Muscle layer of duodenum (tissue), 2 donors: ENCODE measurements at regions not wholly inside any gene's neighbourhood (a gene's known extent, or its start where the extent isn't known, plus 50 kb on each side); places are given as distances from the start of the nearest gene placed in this dataset.
A peak's percentile ranks its signal among the peaks of the same experiment; 100 is the strongest.

Experiments used
- H3K27ac ChIP-seq: one replicate; pipeline ENCODE4 v1.7.0; 2013; ENCODE audit warnings: mild to moderate bottlenecking, low read length
- H3K27me3 ChIP-seq: one replicate; pipeline ENCODE4 v1.7.0; 2013; ENCODE audit warnings: low read depth, mild to moderate bottlenecking, control low read depth, low read length
- H3K36me3 ChIP-seq, 2 donors: one replicate each; pipeline ENCODE4 v1.7.0; 2013; ENCODE audit warnings: low read length in 2 of 2, control low read depth in 1 of 2, mild to moderate bottlenecking in 1 of 2; ENCODE audit not compliant: insufficient read depth in 2 of 2, control insufficient read depth in 1 of 2
- H3K4me1 ChIP-seq, 2 donors: one replicate each; pipeline ENCODE4 v1.7.0; 2013; ENCODE audit warnings: low read length in 2 of 2, mild to moderate bottlenecking in 2 of 2, control low read depth in 1 of 2, moderate library complexity in 1 of 2; ENCODE audit not compliant: insufficient read depth in 2 of 2, control insufficient read depth in 1 of 2
- H3K4me3 ChIP-seq, 2 donors: one replicate each; pipeline ENCODE4 v1.7.0; 2013; ENCODE audit warnings: low read length in 2 of 2, low read depth in 1 of 2, mild to moderate bottlenecking in 1 of 2
- H3K9me3 ChIP-seq, 2 donors: one replicate each; pipeline ENCODE4 v1.7.0; 2013; ENCODE audit warnings: low read length in 2 of 2, control low read depth in 1 of 2, mild to moderate bottlenecking in 1 of 2; ENCODE audit not compliant: control insufficient read depth in 1 of 2
- donor health status: healthy.

DNA sequence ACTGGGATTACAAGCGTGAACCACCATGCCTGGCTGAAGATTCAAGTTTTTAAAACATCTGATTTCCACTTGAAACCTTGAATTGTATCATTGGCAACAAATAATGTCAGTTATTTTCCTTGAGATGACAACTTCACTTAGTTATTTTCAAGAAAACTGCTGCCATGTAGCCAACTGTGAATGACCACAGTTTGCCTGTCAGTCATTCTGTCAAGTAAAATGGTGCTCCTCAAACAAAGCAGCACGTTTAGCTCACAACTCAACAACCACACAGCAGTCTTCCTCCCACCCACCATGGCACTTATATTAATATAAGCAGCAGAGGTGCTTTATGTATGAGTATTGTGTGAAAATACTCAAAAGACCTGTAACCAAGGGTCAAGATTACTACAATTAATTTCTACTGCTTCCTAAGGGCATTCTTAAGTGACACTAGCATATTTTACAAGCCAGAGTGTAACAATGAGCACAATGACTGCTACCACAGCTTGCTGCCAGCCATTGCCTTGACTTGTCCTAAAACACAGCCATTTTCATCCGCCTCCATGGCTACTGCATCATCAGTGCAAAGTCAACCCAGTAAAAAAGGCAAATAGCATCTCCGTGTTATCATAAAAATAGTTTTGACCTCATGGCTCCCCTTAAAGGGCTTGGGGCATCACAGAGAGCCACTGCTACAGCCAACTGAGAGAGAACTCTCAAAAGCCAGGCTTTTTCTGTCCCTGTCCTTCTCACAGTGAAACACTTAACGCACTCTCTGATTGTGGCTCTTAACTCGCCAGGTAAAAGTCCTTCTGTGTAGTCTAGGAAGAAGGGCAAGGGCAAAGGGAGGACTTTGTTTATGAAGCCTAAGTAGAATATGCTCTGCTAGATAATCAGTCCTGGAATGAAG lies 96.4 kb upstream of the TAB2 start:
- Histone ChIP-seq H3K27ac (no peak overlapping the region), H3K9me3 (no peaks in the 10 kb centered on the region), H3K36me3 (no peaks in the 10 kb centered on the region)

DNA sequence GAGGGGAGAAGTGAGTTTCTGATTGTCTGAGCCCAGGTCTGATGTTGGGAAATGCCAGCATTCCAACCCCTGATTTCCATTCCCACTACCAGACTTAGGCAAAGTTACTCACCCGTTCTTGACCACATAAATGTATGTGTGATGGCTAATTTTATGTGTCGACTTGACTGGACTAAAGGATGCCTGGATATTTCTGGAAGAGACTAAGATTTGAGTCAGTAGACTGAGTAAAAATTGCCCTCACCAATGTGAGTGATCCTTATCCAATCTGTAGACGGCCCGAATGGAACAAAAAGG lies 95.8 kb upstream of the TAB2 start:
- no peaks in the 10 kb centered on the region for H3K9me3 ChIP-seq
- H3K36me3 ChIP-seq, result no peaks in the 10 kb centered on the region
- peaks cover 0 to 9% of the 10 kb centered on the region in 2 donors for H3K4me1 ChIP-seq
- no peaks in the 10 kb centered on the region for H3K27me3 ChIP-seq
- H3K4me3 ChIP-seq, result no peak overlapping the region
- H3K27ac ChIP-seq, result no peak overlapping the region

More for the DNA sequence above, 96.4 kb upstream of the TAB2 start:
- Histone ChIP-seq H3K4me1 (peaks cover 0 to 9% of the 10 kb centered on the region in 2 donors), H3K27me3 (no peaks in the 10 kb centered on the region), H3K4me3 (no peak overlapping the region)

DNA sequence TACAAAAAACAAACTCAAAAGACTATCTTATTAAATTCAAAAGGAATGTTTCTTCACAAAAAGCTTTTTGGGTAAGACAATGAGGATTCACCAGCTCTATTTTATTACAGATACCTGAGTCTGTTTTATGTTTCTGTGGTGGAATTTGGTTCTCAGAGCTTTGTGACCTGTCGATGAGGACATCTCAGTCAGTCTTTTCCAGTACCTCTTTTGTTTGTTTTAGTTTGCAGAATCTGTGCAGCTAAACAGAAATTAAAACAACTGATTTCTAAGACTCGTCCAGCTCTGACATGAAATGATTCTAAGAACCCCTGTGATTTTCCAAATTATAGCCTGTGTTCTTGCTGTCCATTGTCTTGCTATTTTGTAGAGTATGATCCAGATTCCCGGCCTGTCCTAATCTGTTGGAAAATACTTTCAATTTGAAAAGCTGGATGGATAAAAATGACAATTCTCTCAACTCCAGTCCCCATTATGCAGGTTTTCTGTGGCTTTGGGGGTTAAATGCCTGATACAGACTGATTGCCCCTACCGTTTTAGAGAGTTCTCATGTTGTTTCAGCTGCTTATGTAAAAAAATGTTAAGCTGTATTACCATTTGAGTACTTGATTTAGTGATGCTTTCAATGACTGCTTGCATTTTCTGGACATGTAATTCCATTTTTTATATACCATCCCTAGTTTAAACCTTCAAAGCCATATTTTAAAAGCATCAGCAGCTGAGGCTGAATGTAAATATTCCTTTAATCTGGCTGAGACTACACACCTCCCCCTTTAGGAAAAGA lies 94.2 kb upstream of the TAB2 start:
- Histone ChIP-seq H3K9me3 (no peaks in the 10 kb centered on the region), H3K27ac (no peak overlapping the region), H3K27me3 (no peaks in the 10 kb centered on the region), H3K4me3 (no peak overlapping the region), H3K36me3 (no peaks in the 10 kb centered on the region), H3K4me1 (peaks cover 0 to 9% of the 10 kb centered on the region in 2 donors)

DNA sequence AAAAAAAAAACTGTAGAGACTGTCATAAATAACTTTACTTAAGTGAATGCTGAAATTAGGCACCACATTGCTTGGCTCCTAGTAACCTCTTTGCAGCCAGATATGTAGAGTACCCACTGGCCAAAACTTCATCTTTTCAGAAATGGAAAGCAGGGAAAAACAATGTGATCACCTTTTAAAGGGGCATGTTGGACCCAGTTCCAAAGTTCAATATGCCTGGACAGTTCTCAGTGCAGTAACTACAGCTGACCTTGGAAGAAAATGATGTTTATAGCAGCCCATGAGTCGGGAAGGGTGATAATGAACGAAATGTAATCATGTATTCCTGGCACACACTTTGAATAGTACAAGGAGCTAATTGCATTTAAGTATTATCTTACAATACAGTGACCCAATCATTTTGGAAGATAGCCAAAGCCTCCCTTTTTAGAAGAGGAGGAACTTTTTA lies 93.6 kb upstream of the TAB2 start:
- Histone ChIP-seq H3K27ac (no peak overlapping the region), H3K4me1 (peaks cover 0 to 9% of the 10 kb centered on the region in 2 donors), H3K36me3 (no peaks in the 10 kb centered on the region), H3K27me3 (no peaks in the 10 kb centered on the region), H3K9me3 (no peaks in the 10 kb centered on the region), H3K4me3 (no peak overlapping the region)

DNA sequence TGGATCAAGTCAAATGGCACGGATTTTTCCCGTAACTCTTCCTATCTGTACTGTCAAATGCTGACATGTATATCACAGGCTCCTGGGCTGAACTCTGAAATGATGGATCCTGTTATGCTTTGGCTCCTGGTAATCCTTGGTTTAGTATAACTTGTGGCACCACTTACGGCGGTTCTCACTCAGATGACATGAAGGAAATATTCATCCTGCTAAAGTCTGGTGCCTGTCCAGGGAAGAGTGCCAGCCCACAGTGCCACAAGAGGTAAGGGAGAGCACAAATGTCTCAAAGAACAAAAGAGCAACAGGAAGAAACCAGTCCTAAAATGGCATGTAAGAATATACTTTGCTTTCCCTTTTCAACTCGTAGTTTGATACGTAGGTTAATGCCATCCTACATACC lies 93.1 kb upstream of the TAB2 start:
- H3K27me3 ChIP-seq, result no peaks in the 10 kb centered on the region
- H3K4me1 ChIP-seq, result peaks cover 0 to 9% of the 10 kb centered on the region in 2 donors
- H3K27ac ChIP-seq, result no peak overlapping the region
- no peaks in the 10 kb centered on the region for H3K36me3 ChIP-seq
- H3K4me3 ChIP-seq, result no peak overlapping the region
- H3K9me3 ChIP-seq, result no peaks in the 10 kb centered on the region

DNA sequence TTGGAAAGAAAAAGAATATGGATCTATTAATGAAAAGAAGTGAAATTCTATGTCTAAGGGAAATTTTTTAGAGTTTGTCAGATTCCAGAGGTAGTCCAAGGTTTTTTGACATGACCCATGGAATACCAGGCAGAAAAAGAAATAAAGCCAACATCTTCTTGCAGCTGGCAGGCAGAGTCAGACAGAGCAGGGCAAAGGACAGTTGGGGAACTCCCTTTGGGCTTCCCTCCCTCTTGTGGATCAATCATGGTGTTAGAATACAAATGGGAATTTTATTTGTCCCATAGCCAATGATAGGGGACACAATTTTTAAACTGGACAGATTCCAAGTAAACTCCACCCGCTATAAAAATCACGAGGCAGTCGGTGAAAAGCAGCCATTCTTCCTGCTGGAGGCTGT lies 92.1 kb upstream of the TAB2 start:
- H3K4me3 ChIP-seq, result no peak overlapping the region
- no peaks in the 10 kb centered on the region for H3K36me3 ChIP-seq
- peaks cover under 1 to 9% of the 10 kb centered on the region in 2 donors for H3K4me1 ChIP-seq
- no peaks in the 10 kb centered on the region for H3K9me3 ChIP-seq
- H3K27ac ChIP-seq, result no peak overlapping the region
- H3K27me3 ChIP-seq, result no peaks in the 10 kb centered on the region

DNA sequence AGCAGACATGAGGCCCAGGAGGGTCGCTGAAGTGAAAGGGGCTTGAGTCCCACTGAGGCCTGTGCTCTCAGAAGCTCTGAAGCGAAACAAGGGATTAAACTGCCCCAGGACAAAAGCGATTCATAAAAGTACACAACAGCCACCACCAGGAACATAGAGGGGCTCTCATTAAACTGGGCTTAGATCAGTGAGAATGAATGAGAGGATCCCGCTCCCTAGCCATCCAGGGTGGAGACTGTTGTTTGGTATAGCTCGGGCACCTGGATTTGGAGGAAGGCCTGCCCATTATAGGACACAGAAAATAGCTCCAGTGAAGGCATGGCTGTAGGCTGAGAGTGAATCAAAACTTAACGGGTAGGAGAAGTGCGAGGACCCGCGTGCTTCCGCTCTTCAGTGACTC lies 91.6 kb upstream of the TAB2 start:
- H3K4me3 ChIP-seq, result no peak overlapping the region
- peaks cover 3 to 9% of the 10 kb centered on the region in 2 donors for H3K4me1 ChIP-seq
- H3K9me3 ChIP-seq, result no peaks in the 10 kb centered on the region
- H3K27ac ChIP-seq, result no peak overlapping the region
- no peaks in the 10 kb centered on the region for H3K36me3 ChIP-seq
- no peaks in the 10 kb centered on the region for H3K27me3 ChIP-seq

DNA sequence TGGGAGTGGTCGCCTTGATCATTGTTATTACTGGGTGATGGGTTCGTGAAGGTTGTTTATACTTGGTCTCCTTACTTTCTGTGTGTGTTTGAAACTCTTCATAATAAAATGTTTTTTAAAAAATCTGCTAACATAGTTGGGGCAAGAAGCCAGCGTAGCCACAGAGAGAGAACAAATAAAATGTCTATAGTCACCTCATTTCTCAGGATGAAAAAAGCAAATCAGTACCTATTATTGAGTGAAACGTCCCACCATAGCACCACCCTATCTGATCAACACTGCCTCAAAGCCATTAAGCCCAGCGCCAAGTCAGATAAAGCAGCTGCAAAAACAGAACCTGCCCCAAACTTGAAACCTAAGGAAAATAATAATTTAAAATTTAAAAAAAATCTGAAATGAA lies 89.7 kb upstream of the TAB2 start:
- no peak overlapping the region for H3K27ac ChIP-seq
- no peak overlapping the region for H3K4me3 ChIP-seq
- H3K4me1 ChIP-seq, result peaks cover 3 to 19% of the 10 kb centered on the region in 2 donors
- H3K27me3 ChIP-seq, result no peaks in the 10 kb centered on the region
- no peaks in the 10 kb centered on the region for H3K36me3 ChIP-seq
- no peaks in the 10 kb centered on the region for H3K9me3 ChIP-seq

DNA sequence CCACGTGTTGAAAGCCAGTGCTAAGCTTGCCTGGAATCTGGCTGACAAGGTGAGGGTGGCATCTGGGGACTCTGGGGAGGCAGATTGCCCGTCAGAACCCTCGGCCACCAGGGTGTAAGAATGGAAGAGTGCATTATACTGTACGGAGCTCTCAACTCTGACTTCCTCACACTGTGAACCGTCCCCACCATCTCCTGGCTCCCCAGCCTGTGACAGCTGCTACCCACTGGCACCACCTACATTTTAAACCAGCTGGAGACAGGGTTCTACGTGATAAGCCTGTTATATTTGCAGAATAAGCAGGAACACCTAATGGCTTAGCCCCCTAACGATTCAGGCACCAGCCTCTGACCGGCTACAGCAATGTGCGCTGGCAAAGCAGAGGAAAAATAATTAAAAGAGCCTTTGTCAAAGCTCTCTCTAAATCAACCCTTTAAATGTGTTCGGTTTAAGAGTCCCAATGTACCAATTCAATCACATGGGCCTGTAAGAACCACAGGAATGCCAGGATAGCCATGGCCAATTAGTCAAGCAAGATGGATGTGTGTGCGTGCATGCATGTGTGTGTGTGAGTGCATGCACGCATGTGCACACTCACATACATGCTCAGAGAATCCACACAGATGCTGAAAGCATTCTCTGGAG lies 89.1 kb upstream of the TAB2 start:
- Histone ChIP-seq H3K36me3 (no peaks in the 10 kb centered on the region), H3K27me3 (no peaks in the 10 kb centered on the region), H3K9me3 (no peaks in the 10 kb centered on the region), H3K27ac (no peak overlapping the region), H3K4me1 (peaks cover 3 to 15% of the 10 kb centered on the region in 2 donors), H3K4me3 (no peak overlapping the region)

DNA sequence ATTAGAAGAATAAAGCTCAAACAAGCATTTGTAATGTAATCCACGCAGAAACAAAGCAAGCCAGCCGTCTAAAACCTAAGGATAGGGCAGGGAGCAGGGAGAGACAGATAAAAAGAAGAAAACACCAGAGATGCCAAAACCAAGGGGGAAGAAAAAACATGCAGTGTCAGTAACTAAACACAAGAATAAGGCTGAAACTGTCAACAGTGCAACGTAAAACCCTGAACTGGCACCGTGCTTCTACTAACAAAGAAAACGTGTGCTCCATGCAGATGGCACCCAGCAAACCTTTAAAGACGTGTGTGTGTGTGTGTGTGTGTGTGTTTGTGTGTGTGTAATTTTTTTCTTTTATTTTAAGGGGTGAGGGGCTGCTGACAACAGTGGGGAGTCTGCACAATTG lies 88.4 kb upstream of the TAB2 start:
- no peaks in the 10 kb centered on the region for H3K36me3 ChIP-seq
- no peak overlapping the region for H3K27ac ChIP-seq
- no peak overlapping the region for H3K4me3 ChIP-seq
- no peaks in the 10 kb centered on the region for H3K9me3 ChIP-seq
- peaks cover 3 to 11% of the 10 kb centered on the region in 2 donors for H3K4me1 ChIP-seq
- H3K27me3 ChIP-seq, result no peaks in the 10 kb centered on the region

DNA sequence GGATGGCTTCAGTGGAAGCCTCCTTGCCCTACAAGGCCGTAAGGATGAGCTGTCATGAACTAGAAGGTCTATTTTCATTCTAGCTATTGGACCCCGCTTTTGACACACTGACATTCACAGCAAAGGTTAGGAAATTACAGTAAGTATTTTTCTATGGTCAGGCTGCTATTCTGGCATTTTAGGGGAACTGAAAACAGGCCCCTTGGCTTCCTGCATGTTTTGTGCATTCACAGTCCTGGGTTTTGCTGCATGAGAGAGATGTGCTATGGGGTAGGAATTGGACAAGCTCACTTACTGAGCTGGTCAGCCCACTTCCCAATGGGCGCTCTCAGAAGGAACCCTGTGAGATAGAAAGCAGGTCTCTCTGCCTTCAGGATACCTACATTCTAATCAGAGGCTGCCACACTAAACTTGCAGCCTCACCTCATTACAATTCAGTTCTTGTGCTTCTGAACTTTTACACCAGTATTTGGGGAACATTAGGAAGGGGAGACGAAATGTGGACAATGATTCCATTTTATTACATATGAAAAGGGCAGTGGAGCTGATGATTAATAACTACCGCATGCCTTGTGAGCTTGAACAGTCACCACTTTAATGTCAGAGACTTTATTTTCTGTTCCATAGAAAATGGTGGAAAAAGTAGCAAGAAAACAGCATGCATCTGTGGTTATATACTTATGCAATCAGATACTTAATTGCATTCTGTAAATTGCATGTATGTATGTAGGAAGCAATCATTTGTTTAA lies 86.6 kb upstream of the TAB2 start:
- H3K9me3 ChIP-seq, result no peaks in the 10 kb centered on the region
- peaks cover 3 to 17% of the 10 kb centered on the region in 2 donors for H3K4me1 ChIP-seq
- H3K27ac ChIP-seq, result peak overlapping the region; percentile 5

More for the DNA sequence above, 86.6 kb upstream of the TAB2 start:
- Histone ChIP-seq H3K36me3 (no peaks in the 10 kb centered on the region), H3K4me3 (no peak overlapping the region), H3K27me3 (no peaks in the 10 kb centered on the region)
